Natural killer cell (primary cell): ENCODE measurements at regions not wholly inside any gene's neighbourhood (a gene's known extent, or its start where the extent isn't known, plus 50 kb on each side); places are given as distances from the start of the nearest gene placed in this dataset.

Source experiments
- ATAC-seq, 3 donors: fragments of 150-1000 bp in 2 of 3; fragments of 200-7000 bp in 1 of 3; cut with Tn5 transposase; 1 replicate in 1 of 3; 2 replicates in 2 of 3; pipeline ENCODE4 v1.10.0; 2021; ENCODE audit warnings: mild to moderate bottlenecking in 2 of 3, moderate library complexity in 2 of 3
- DNase-seq, 2 donors: peaks; one replicate each; pipeline versions ENCODE4 v3.0.0 to v3.0.0-alpha.2; 2013 to 2021; ENCODE audit warnings: mixed read lengths in 1 of 2
- H3K27ac ChIP-seq: one replicate; pipeline ENCODE4 v1.5.1; 2013; ENCODE audit warnings: mild to moderate bottlenecking, low read length
- H3K27me3 ChIP-seq: one replicate; pipeline ENCODE4 v1.6.1; 2013; ENCODE audit warnings: low read length; ENCODE audit not compliant: control insufficient read depth, insufficient read depth
- H3K36me3 ChIP-seq: one replicate; pipeline ENCODE4 v1.6.1; 2013; ENCODE audit warnings: low read length; ENCODE audit not compliant: control insufficient read depth, insufficient read depth
- H3K4me1 ChIP-seq: one replicate; pipeline ENCODE4 v1.6.1; 2013; ENCODE audit warnings: low read length; ENCODE audit not compliant: control insufficient read depth, insufficient read depth
- H3K4me3 ChIP-seq: one replicate; pipeline ENCODE4 v1.5.1; 2013; ENCODE audit warnings: low read length
- H3K9me3 ChIP-seq: one replicate; pipeline ENCODE4 v1.6.1; 2013; ENCODE audit warnings: low read length; ENCODE audit not compliant: control insufficient read depth, insufficient read depth
- H3K27ac Mint-ChIP-seq, 2 donors: one replicate each; pipeline ENCODE4 v1.8.0; 2022; ENCODE audit warnings: mild to moderate bottlenecking in 2 of 2, mixed read lengths in 2 of 2, moderate library complexity in 1 of 2
- H3K27me3 Mint-ChIP-seq, 2 donors: one replicate each; pipeline ENCODE4 v1.8.0; 2022; ENCODE audit warnings: low read depth in 2 of 2, mixed read lengths in 2 of 2
- H3K36me3 Mint-ChIP-seq: one replicate; pipeline ENCODE4 v1.8.0; 2022; ENCODE audit warnings: mixed read lengths
- H3K4me1 Mint-ChIP-seq, 2 donors: one replicate each; pipeline ENCODE4 v1.8.0; 2022; ENCODE audit warnings: mixed read lengths in 2 of 2
- H3K4me3 Mint-ChIP-seq: one replicate; pipeline ENCODE4 v1.8.0; 2022; ENCODE audit warnings: mild to moderate bottlenecking, moderate library complexity, mixed read lengths
- H3K9me3 Mint-ChIP-seq, 2 donors: one replicate each; pipeline ENCODE4 v1.8.0; 2022; ENCODE audit warnings: mixed read lengths in 2 of 2
- WGBS: methylation state at CpG from one replicate; pipeline ENCODE4 v1.1.7; 2013; ENCODE audit warnings: missing lambda C conversion rate; ENCODE audit not compliant: insufficient coverage; 5-methylcytosine and 5-hydroxymethylcytosine counted together
- intact Hi-C: fragments of 100-400 bp; cut with micrococcal nuclease; formaldehyde crosslinking; loops from one replicate; pipeline ENCODE4 v1.14.2; 2022
- TF ChIP-seq, protein P1 (sequence below): fragments of 200-600 bp; IDR thresholded peaks from one replicate; pipeline ENCODE4 v1.8.0; 2022; ENCODE audit warnings: antibody characterized with exemption

DNA sequence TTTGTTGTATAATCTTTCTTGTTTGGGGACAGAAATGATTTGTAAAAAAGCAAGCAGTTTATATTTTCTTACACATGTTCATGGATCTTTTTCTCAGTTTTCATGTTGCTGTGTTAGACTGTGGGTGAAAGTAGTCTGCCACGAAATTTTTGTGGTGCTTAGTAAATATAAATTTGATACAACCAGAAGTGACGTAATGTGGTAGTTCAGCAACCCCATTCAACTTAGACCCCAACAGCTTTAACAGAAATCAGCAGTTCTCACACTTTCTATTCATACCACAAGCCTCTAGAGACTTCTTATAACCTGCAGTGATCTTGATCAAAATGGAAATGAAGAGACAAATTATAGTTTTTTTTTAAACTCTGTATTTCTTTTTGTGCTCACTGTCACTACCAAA lies 120.2 kb upstream of the IGSF10 start:
- Mint-ChIP-seq H3K36me3 (no peaks in the 10 kb centered on the region), H3K9me3 (peaks cover 0 to 2% of the 10 kb centered on the region in 2 donors), H3K4me3 (no peak overlapping the region), H3K27ac (no peak overlapping the region), H3K27me3 (no peaks in the 10 kb centered on the region), H3K4me1 (no peaks in the 10 kb centered on the region)
- ATAC-seq = no peak
- WGBS = 45% methylated on average over 2 of the region's 2 CpGs
- Histone ChIP-seq H3K27ac (no peak overlapping the region), H3K27me3 (no peaks in the 10 kb centered on the region), H3K4me1 (no peaks in the 10 kb centered on the region), H3K9me3 (no peaks in the 10 kb centered on the region), H3K36me3 (no peaks in the 10 kb centered on the region), H3K4me3 (no peak overlapping the region)
- no peak for DNase-seq
- TF ChIP-seq, protein P1, sequence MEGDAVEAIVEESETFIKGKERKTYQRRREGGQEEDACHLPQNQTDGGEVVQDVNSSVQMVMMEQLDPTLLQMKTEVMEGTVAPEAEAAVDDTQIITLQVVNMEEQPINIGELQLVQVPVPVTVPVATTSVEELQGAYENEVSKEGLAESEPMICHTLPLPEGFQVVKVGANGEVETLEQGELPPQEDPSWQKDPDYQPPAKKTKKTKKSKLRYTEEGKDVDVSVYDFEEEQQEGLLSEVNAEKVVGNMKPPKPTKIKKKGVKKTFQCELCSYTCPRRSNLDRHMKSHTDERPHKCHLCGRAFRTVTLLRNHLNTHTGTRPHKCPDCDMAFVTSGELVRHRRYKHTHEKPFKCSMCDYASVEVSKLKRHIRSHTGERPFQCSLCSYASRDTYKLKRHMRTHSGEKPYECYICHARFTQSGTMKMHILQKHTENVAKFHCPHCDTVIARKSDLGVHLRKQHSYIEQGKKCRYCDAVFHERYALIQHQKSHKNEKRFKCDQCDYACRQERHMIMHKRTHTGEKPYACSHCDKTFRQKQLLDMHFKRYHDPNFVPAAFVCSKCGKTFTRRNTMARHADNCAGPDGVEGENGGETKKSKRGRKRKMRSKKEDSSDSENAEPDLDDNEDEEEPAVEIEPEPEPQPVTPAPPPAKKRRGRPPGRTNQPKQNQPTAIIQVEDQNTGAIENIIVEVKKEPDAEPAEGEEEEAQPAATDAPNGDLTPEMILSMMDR = no peak
- intact Hi-C loops = no loop called here

- 60% methylated on average over 1 of the region's 2 CpGs for WGBS
- TF ChIP-seq, protein P1 = no peak
- Histone ChIP-seq H3K4me3 (no peak overlapping the region), H3K9me3 (no peaks in the 10 kb centered on the region), H3K27ac (no peak overlapping the region), H3K36me3 (no peaks in the 10 kb centered on the region), H3K4me1 (no peaks in the 10 kb centered on the region), H3K27me3 (no peaks in the 10 kb centered on the region)
- Mint-ChIP-seq H3K4me1 (no peaks in the 10 kb centered on the region), H3K27ac (no peak overlapping the region), H3K27me3 (no peaks in the 10 kb centered on the region), H3K4me3 (no peak overlapping the region), H3K36me3 (no peaks in the 10 kb centered on the region), H3K9me3 (peaks cover 0 to 2% of the 10 kb centered on the region in 2 donors)
- ATAC-seq = no peak
- intact Hi-C loops = no loop called here
- DNase-seq = no peak
These were observed 119.7 kb upstream of the IGSF10 start for GRCh38 chr3:151580591-151580990.

- Mint-ChIP-seq H3K27me3 (no peaks in the 10 kb centered on the region), H3K27ac (no peak overlapping the region)
- intact Hi-C loops = no loop called here
These were observed 118.9 kb upstream of the IGSF10 start for GRCh38 chr3:151579571-151580270.

More at GRCh38 chr3:151579571-151580270, 118.9 kb upstream of the IGSF10 start:
- Histone ChIP-seq H3K4me1 (no peaks in the 10 kb centered on the region), H3K27ac (no peak overlapping the region), H3K9me3 (no peaks in the 10 kb centered on the region), H3K27me3 (no peaks in the 10 kb centered on the region), H3K4me3 (no peak overlapping the region), H3K36me3 (no peaks in the 10 kb centered on the region)
- ATAC-seq (no peak), DNase-seq (no peak)
- TF ChIP-seq, protein P1 = no peak
- Mint-ChIP-seq H3K4me3 (no peak overlapping the region), H3K36me3 (no peaks in the 10 kb centered on the region), H3K4me1 (no peaks in the 10 kb centered on the region), H3K9me3 (peaks cover 0 to 2% of the 10 kb centered on the region in 2 donors)
- 86% methylated on average over 2 of the region's 3 CpGs for WGBS
